KG1 (cell line): ENCODE measurements at regions not wholly inside any gene's neighbourhood (a gene's known extent, or its start where the extent isn't known, plus 50 kb on each side); places are given as distances from the start of the nearest gene placed in this dataset.

Experiments used
- DNase-seq: peaks from one replicate; lab custom pipeline; 2025; lab: John Stamatoyannopoulos, UW

GRCh38 chr11:29959488-29959887, 57.3 kb downstream of the KCNA4 start:
- DNase-seq = no peak

DNA sequence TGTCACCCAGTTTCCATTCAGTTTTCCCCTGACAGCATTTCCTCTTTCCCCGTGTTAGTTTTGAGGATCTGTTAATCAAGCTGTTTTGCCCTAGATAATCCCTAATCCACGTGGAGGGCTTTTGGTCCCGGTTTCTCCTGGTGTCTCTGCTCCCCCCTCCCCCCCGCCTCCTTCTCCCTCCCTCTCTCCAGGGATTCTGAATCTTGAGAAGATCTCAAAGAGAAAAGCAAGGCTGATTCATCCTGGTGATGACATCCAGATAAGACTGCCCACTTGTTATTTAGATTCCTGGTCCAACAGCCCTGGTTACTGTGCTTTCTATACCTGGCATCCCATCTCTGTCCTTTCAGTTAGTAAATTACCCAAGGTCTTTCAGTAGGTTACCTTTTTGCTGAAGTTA, 59.4 kb downstream of the KCNA4 start:
- no peak for DNase-seq

DNA sequence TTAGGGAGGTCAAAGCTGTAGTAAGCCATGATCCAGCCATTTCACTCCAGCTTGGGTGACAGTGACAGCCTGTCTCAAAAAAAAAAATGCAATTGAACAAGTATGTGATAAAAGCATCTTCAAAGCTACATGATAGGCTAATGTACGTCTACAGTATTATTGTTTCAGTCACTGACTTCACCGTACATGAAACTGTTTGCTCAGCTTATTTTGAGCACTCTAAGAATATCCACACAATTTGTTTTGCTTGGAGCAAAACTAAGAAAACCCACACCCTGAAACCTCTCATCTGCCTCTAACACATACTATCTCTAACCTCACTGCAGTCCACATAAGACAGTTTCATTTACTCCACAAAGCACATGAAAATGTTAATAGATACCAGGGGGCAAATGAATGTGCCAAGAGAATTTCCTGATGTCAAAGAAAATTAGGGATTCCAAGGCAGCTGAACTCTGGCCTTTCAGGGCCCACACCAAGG, 60.7 kb downstream of the KCNA4 start:
- no peak for DNase-seq

- no peak for DNase-seq
These were observed 73.5 kb downstream of the KCNA4 start for GRCh38 chr11:29943347-29943746.

DNA sequence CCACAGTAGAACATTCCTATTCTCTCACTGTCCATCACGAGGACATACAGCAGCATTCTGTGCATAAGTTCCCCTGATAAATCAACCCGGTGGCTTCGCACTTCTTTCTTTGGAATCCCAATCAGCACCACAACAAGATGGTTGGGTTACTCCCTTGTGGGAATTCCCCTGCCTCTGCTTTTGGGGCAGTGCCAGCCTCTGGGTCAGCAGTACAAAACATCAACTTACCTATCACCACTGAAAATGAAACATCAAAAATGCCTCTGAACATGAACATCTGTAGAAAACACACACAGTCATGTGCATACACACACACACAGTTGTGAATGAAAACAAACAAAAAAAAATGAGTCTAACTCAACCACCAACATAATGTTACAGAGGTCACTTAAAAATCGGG, 79.3 kb downstream of the KCNA4 start:
- no peak for DNase-seq

DNA sequence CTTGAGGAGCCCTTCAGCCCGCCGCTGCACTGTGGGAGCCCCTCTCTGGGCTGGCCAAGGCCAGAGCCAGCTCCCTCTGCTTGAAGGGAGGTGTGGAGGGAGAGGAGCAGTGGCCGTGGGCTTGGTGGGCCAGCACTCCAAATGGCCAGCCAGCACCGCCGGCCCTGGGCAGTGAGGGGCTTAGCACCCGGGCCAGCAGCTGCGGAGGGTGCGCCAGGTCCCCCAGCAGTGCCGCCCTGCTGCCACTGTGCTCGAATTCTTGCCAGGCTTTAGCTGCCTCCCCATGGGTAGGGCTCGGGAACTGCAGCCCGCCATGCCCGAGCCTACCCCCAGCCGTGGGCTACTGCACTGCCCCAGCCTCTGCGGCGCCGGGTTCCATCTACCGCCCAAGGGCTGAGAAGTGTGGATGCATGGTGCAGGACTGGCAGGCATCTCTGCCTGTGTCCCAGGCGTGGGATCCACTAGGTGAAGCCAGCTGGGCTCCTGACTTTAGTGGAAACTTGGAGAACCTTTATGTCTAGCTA, 82.7 kb downstream of the KCNA4 start:
- no peak for DNase-seq

GRCh38 chr11:29916040-29916439, 100.8 kb downstream of the KCNA4 start:
- no peak for DNase-seq

DNA sequence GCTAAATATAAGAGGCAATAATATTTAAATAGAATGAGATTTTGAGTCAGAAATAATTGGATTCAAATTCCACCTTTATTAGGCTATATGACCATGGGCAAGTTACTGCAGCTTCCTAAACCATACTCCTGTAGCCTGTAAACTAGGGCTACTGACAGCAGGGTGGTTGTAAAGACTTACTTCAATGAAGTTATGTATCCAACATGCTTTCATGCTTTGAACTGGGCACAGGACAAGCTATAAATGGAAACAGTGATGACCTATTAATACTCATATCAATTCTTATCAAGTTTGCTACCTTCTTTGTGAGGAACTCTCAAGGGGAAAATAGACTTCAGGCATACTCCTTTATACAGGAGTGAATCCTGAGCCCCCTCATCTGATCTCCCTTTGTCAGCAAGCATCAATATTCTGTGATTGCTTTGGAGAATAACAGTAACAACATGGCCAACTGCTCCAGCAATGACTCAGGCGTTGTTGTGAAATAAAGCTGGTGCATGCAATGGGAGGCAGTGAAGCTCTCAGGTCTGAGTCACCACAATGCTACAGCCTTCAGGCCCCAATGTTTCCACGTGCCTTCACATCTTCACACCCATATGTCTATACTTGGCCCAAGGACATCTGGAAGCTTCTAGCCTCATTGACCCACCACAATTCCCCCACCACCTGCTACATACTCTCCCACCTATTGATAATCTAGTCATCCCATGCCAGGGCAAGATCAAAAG, 102.5 kb downstream of the KCNA4 start:
- no peak for DNase-seq

DNA sequence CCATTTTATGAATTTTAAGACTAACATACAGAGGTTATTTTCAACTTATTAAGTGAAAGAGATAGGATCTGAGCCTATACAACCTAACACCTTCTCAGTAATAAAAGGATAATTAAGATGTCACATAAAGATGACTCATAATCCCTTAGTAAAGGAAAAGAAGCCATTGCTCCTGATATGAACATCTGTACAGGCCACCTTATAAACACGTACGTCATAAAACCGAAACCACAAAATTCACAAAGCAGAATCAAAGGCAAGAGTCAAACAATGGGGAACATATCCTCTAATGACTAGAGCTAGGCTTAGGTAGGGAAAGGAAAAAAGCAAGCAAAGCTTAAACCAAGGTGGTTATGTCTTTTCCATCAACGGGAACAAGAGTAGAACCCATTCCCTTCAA, 103.5 kb downstream of the KCNA4 start:
- no peak for DNase-seq

GRCh38 chr11:29900382-29900781, 116.4 kb downstream of the KCNA4 start:
- no peak for DNase-seq

DNA sequence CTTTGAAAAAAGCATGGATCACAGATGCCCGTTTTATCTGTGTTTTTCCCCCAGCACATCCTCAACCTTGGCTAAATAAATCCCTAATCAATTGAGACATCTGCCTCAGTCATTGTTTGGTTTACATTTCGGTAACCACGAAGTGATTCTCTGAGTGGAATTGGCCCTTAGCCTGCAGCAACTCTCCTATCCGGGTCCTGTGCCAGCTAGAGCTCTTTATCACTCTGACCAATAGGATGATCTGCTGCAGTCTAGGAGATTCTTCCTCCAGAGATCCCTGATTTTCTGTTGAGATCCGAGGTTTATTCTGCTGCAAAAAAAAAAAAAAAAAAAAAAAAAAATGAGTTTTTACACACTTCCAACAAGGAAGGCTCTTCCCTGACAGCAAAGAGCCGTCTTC, 137.3 kb downstream of the KCNA4 start:
- DNase-seq = no peak

DNA sequence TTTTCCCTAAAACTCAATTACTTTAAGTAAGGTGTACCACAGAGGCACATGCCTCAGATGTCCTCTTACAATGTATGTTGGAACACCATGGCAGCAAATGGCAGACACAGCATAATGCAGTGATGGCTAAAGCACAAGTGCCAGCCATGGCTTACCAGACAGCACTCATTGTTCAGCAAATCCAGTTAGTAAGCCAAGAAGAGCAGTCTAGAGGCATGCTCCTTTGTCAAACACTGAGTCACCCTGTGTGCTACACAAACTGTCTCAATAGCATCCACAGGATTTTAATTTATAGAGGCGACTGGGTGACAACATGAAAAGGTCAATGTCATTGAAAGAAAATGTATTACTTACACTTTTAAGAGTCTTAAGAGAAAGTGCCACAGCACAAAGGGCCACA, 140.6 kb downstream of the KCNA4 start:
- no peak for DNase-seq

- DNase-seq = no peak
These were observed 169.6 kb downstream of the KCNA4 start for GRCh38 chr11:29847219-29847618.

DNA sequence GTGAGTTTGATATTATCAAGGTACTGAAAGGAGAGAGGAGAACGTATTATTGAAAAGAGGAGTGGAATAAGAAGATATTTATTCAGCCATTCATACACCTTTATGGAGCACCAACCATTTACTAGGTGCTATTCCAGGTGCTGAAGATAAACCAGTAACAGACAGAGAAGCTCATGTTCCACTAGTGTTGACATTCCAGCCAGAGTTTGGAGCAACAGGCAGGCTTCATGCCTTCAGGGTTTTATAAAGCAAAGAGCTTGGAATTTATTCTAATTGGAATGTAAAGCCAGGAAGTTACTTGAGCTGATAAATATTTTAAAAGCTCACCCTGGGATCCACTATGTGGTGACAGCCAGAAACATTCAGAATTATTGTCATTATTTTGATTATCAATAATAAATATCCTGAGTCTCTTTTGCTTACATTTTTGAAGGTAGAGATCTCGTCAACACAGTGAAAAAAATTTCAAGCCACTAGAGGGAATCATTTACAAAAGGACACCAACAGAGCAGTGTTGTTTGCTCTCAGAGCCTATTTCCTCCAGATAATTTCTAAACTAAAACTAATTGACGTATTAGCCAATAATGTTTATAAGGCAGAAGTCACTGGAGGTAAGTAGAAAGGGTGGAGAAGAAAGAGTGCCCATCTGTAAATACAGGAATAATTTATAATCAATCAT, 172.0 kb downstream of the KCNA4 start:
- DNase-seq = no peak

DNA sequence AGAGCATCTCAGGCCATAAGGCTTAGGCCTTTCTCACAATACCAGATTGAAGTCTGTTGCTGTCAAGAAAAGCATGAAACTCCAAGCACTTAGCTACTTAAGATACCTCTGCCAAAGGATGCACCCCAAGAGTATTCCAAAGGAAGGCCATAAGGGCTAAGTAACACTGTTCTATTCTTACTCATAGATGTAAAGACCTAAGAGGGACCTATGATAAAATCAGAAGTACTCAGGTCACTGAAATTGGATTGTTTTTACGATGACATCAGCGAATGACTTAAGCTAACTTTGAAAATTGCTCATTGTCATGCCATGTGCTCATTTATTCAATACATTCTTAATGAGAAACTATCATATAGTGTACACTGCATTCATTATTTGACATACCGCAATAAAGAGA, 172.8 kb downstream of the KCNA4 start:
- no peak for DNase-seq

DNA sequence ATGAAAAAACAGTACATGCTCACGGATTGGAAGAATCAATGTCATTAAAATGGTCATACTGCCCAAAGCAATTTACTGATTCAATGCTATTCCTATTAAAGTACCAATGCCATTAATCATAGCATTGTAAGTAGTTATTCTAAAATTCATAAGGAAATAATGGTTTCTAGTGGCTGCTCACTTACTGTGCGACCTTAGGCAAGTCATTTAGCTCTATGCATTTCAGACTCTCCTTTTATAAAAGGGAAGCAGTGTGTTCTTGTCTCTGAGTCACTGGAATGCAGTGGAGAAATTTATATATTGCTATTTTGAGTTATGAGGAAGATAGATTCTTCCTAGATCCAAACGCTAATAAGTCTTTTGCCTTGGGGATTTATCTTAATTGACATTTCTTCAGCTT, 174.8 kb downstream of the KCNA4 start:
- DNase-seq = no peak

GRCh38 chr11:29826878-29827277, 190.0 kb downstream of the KCNA4 start:
- DNase-seq = no peak

GRCh38 chr11:29816359-29816758, 200.5 kb downstream of the KCNA4 start:
- no peak for DNase-seq

DNA sequence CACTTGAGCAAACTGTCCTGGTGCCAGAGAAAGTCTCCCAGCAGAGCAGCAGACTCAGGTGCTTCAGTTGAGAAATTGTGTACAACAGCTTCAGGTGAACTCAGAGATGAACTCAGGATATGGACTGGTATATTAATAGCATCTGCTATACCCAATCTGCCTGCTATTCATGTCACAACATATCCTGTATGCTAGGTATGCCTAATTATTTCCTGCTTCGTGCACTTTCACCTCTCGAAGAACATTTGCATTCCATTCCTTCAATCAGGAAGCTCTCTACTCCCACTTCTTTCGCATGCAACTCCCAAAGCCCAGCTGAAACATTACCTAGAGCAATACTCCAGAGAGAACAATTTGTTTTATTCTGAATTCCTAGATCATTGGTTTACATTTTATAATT, 207.7 kb downstream of the KCNA4 start:
- no peak for DNase-seq

DNA sequence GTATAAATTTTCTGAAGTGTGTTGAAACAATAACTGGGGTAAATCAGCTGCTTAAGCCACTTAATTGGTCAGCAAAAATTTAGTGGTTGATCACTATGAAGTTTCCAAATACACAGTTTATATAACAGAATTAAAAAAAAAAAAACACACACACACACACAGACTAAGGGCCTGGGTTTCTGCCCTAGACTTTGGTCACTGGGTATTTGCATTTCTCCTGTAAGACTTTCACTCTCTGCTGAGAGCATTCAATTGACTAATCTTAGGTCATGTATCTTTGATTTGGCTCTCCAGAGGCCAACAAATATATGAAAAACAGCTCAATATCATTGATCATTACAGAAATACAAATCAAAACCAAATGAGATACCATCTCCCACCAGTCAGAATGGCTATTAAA, 214.3 kb downstream of the KCNA4 start:
- DNase-seq = no peak

GRCh38 chr11:29801561-29801960, 215.3 kb downstream of the KCNA4 start:
- DNase-seq = no peak

GRCh38 chr11:29786092-29786491, 230.7 kb downstream of the KCNA4 start:
- no peak for DNase-seq

DNA sequence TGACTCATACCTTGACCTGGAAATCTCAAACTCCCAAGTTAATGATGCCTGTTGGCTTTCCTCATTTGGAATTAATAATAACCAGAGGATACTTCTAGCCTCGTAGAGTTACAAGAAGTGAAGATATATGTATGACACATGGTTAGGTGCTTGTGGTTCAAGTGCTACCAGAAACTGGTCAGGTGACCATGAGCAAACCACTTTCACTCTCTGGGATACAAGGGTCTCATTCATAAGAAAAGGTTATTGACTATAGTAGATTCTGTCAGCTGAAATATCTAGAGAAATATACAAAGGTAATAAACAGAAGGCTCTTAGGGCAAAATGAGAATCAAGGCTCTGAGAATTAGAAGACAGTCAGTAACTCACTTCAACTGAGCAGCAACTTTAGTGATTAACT, 233.3 kb downstream of the KCNA4 start:
- no peak for DNase-seq

DNA sequence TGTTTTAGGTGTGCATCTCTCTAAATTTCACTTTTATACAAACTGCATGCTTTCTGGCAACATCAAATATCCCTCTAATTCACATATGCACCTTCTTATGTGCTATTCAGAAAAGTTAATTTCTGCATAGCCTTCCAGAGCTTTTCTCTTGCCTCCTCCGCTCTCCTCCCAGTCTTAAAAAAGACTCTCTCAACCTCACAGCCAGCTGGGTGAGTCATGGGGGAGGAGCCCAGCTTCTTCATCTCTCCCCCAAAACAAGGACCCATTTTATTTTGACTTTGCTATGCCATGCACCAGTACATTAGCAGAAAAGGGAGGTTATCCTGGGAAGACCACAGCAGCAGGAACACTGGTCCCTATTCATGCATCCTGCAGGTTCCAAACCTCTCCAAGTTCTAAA, 234.4 kb downstream of the KCNA4 start:
- no peak for DNase-seq
